Panc1 (cell line): ENCODE measurements at regions not wholly inside any gene's neighbourhood (a gene's known extent, or its start where the extent isn't known, plus 50 kb on each side); places are given as distances from the start of the nearest gene placed in this dataset.

Experiments
- POLR2AphosphoS5 ChIP-seq: IDR thresholded peaks from 2 replicates; pipeline ENCODE4 v1.6.1; 2012; ENCODE audit warnings: mild to moderate bottlenecking, low read depth, low read length, moderate library complexity
- SIN3A ChIP-seq: IDR thresholded peaks from 2 replicates; pipeline ENCODE4 v1.6.1; 2012; ENCODE audit warnings: low read depth, mild to moderate bottlenecking, low read length, moderate library complexity, borderline replicate concordance; ENCODE audit not compliant: insufficient read depth
- TCF7L2 ChIP-seq: IDR thresholded peaks from 2 replicates; pipeline ENCODE4 v1.6.1; 2011; ENCODE audit warnings: mild to moderate bottlenecking, low read depth, low read length, inconsistent platforms
- TF ChIP-seq, protein P1 (sequence below): fragments of 450-650 bp; IDR thresholded peaks from 2 replicates; pipeline ENCODE4 v1.5.1; 2017; ENCODE audit warnings: mild to moderate bottlenecking

DNA sequence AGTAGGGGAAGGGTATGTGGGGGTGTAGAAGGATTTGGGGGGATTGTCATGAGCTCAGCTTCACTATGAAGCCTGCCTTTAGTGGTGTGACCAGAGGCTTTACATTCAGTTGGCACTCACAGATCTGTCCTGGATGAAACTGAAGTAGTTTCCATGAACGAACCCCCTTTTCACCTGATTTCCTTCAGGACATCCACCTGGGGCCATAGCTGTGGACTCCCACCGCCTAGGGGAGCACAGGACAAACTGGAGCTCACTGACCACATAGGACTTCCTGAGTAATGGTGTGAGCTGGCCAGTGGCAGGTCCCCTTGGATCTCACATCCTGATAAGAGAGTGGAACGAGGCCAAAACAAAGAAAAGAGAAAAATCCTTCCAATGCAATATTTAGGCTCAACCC, 54.1 kb downstream of the MRPL57 start:
- TF ChIP-seq POLR2AphosphoS5 (no peak), TCF7L2 (no peak), SIN3A (no peak)
- TF ChIP-seq, protein P1, sequence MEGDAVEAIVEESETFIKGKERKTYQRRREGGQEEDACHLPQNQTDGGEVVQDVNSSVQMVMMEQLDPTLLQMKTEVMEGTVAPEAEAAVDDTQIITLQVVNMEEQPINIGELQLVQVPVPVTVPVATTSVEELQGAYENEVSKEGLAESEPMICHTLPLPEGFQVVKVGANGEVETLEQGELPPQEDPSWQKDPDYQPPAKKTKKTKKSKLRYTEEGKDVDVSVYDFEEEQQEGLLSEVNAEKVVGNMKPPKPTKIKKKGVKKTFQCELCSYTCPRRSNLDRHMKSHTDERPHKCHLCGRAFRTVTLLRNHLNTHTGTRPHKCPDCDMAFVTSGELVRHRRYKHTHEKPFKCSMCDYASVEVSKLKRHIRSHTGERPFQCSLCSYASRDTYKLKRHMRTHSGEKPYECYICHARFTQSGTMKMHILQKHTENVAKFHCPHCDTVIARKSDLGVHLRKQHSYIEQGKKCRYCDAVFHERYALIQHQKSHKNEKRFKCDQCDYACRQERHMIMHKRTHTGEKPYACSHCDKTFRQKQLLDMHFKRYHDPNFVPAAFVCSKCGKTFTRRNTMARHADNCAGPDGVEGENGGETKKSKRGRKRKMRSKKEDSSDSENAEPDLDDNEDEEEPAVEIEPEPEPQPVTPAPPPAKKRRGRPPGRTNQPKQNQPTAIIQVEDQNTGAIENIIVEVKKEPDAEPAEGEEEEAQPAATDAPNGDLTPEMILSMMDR = no peak
